KG1 (cell line): ENCODE measurements at regions not wholly inside any gene's neighbourhood (a gene's known extent, or its start where the extent isn't known, plus 50 kb on each side); places are given as distances from the start of the nearest gene placed in this dataset.

Experiments
- DNase-seq: peaks from one replicate; lab custom pipeline; 2025; lab: John Stamatoyannopoulos, UW

DNA sequence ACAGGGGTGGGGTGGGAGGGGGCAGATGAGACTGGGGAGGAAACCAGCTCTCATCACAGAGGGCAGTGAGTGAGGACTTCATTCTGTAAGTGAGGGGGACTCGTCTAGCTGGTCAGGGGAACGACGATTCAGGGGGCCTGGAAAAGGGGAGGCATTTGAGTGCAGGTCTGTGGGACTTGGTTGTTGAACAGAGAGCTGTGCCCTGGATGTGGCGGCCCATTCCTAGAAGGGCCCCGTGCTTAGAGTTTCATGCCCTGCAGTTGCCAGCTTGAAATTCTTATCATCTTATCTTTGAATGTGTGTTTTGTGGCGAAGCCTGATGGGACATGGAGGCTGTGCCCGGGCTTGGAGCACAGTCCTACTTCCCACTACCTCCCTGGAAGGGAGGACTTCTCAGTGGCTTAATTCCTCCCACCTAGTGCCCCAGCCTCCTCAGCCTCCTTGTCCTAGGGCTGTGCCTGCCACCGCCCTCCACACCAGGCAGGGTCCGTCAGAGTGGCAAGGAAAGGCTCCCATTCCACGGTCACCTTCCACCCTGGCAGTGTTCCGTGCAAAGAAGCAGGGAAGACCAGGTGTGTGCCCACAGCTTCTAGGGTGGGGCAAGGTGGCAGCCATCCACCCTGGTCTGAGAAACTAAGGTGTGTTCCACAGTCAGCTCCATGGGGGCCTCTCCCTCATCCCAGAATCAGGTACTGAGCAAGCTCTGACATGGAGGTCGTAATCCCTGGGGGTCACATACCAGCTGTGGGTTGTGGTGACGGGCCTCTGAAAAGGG is 59.7 kb upstream of the LMO1 start:
- no peak for DNase-seq

DNA sequence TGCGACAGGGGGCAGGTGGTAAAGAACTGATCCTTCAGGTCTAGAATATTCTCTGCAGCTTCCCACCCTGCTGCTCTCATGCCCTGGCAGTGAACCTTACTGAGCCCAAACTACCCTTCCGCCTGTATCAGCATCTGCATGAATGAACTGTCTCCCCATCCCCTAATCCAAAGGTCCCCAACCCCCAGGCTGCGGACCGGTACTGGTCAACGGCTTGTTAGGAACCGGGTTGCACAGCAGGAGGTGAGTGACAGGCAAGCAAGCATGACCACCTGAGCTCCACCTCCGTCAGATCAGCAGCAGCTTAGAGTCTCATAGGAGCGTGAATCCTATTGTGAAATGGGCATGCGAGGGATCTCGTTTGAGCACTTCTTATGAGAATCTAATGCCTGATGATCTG is 58.2 kb upstream of the LMO1 start:
- no peak for DNase-seq

- no peak for DNase-seq
Observed at GRCh38 chr11:8320076-8320475, 56.4 kb upstream of the LMO1 start.

GRCh38 chr11:8318536-8318935 is 54.9 kb upstream of the LMO1 start:
- DNase-seq = no peak

DNA sequence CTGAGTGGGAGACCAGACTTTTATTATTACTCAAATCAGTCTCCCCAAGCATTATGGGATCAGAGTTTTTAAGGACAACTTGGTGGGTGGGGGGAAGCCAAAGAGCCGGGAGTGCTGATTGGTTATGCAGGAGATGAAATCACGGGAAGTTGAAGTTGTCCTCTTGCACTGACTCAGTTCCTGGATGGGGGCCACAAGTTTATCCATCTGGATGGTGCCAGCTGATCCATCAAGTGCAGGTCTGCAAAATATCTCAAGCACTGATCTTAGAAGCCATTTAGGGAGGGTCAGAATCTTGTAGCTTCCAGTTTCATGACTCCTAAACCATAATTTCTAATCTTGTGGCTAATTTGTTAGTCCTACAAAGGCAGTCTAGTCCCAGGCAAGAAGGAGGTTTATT is 53.5 kb upstream of the LMO1 start:
- no peak for DNase-seq

- no peak for DNase-seq
Observed at GRCh38 chr11:8315954-8316353, 52.3 kb upstream of the LMO1 start.

GRCh38 chr11:8315463-8315862 is 51.8 kb upstream of the LMO1 start:
- DNase-seq = no peak

- DNase-seq = no peak
Observed at GRCh38 chr11:8314916-8315315, 51.2 kb upstream of the LMO1 start.

GRCh38 chr11:8313504-8314090 is 49.9 kb upstream of the LMO1 start:
- DNase-seq = no peak
